ENCODE measurements at regions not wholly inside any gene's neighbourhood (a gene's known extent, or its start where the extent isn't known, plus 50 kb on each side); places are given as distances from the start of the nearest gene placed in this dataset.
"Not testable (repeated sequence)": the region's sequence is repeated elsewhere in the genome, so short reads cannot be mapped to it uniquely, and the experiment has no call there.

DNA sequence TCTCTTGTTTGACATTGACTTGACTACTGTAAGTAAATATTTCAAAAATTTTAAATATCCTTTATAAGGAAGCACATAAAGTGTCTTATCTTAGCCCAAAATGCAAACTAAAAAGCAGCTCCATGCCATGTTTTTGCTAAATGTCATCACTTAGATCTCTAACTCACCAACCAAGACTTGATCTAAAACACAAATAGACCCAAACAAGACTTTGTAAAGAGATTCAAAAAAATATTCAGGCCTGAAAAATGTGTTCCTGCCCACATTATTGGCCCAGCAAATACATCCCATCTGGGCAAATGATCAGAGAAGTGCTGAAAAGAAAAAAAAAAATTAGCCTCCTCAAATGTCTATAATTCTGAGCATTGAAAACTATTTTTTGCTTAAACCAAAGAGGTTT lies 187.6 kb downstream of the MREG start:
- Histone ChIP-seq H2AFZ (ENCODE audit: low read length) (no peak overlapping the region), H3K9me3 (ENCODE audit: low read length) (no peaks in the 10 kb centered on the region), H3K4me1 (ENCODE audit: insufficient read depth, low read length) (peaks cover 26% of the 10 kb centered on the region), H3K27ac (ENCODE audit: low read length) (no peak overlapping the region), H4K20me1 (ENCODE audit: low read length) (no peaks in the 10 kb centered on the region), H3K9me2 (replicated peaks; ENCODE audit: low read length) (no peaks in the 10 kb centered on the region), H3K9ac (ENCODE audit: low read length) (no peak overlapping the region), H3K27me3 (ENCODE audit: low read length) (no peaks in the 10 kb centered on the region), H3K4me2 (ENCODE audit: low read length) (no peak overlapping the region), H3F3A (ENCODE audit: low read length, unreplicated experiment) (no peaks in the 10 kb centered on the region), H3K4me3 (ENCODE audit: low read length) (no peak overlapping the region), H3K36me3 (ENCODE audit: low read depth, low read length) (no peaks in the 10 kb centered on the region), H3K79me2 (ENCODE audit: low read length) (no peaks in the 10 kb centered on the region)
- TF ChIP-seq EZH2 (IDR thresholded peaks at IDR 0.05; ENCODE audit: low read length, unreplicated experiment) = no peak
- TF ChIP-seq EZH2phosphoT487 (IDR thresholded peaks at IDR 0.05; ENCODE audit: borderline replicate concordance, low read length) = no peak
- TF ChIP-seq, protein P1, sequence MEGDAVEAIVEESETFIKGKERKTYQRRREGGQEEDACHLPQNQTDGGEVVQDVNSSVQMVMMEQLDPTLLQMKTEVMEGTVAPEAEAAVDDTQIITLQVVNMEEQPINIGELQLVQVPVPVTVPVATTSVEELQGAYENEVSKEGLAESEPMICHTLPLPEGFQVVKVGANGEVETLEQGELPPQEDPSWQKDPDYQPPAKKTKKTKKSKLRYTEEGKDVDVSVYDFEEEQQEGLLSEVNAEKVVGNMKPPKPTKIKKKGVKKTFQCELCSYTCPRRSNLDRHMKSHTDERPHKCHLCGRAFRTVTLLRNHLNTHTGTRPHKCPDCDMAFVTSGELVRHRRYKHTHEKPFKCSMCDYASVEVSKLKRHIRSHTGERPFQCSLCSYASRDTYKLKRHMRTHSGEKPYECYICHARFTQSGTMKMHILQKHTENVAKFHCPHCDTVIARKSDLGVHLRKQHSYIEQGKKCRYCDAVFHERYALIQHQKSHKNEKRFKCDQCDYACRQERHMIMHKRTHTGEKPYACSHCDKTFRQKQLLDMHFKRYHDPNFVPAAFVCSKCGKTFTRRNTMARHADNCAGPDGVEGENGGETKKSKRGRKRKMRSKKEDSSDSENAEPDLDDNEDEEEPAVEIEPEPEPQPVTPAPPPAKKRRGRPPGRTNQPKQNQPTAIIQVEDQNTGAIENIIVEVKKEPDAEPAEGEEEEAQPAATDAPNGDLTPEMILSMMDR (conservative IDR thresholded peaks at IDR 0.05; ENCODE audit: low read depth, low read length) = no peak
- DNase-seq (no peak), ATAC-seq (no peak)
- intact Hi-C loops (cut with micrococcal nuclease) = loop anchor here (5.0 kb wide), 3 partner anchors 73 to 288 kb away; no protein-coding TSS in a partner anchor
- ChIA-PET POLR2A (ENCODE audit: unreplicated experiment) (no interaction called here), CTCF (no interaction called here)
- no TSS peak for BruUV-seq (replicated peaks)

DNA sequence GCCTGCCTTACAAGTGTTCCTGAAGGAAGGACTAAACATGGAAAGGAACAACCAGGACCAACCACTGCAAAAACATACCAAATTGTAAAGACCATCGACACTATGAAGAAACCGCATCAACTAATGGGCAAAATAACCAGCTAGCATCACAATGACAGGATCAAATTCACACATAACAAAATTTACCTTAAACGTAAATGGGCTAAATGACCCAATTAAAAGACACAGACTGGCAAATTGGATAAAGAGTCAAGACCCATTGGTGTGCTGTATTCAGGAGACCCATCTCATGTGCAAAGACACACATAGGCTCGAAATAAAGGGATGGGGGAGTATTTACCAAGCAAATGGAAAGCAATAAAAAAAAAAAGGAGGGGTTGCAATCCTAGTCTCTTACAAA lies 192.1 kb downstream of the MREG start:
- H3K27me3 ChIP-seq (ENCODE audit: low read length); H3K4me1 ChIP-seq (ENCODE audit: insufficient read depth, low read length); H3K9me3 ChIP-seq (ENCODE audit: low read length); H3K79me2 ChIP-seq (ENCODE audit: low read length); BruUV-seq (replicated peaks); CTCF ChIA-PET; intact Hi-C loops (cut with micrococcal nuclease); DNase-seq; POLR2A ChIA-PET (ENCODE audit: unreplicated experiment); H3K9ac ChIP-seq (ENCODE audit: low read length); H3K4me2 ChIP-seq (ENCODE audit: low read length); H3K36me3 ChIP-seq (ENCODE audit: low read depth, low read length); H3F3A ChIP-seq (ENCODE audit: low read length, unreplicated experiment); H2AFZ ChIP-seq (ENCODE audit: low read length); H4K20me1 ChIP-seq (ENCODE audit: low read length); ATAC-seq; H3K9me2 ChIP-seq (replicated peaks; ENCODE audit: low read length); H3K27ac ChIP-seq (ENCODE audit: low read length); H3K4me3 ChIP-seq (ENCODE audit: low read length): not testable (repeated sequence)

GRCh38 chr2:215819713-215820112 lies 193.6 kb downstream of the MREG start:
- POLR2A ChIA-PET (ENCODE audit: unreplicated experiment); H3K79me2 ChIP-seq (ENCODE audit: low read length); H3K4me1 ChIP-seq (ENCODE audit: insufficient read depth, low read length); intact Hi-C loops (cut with micrococcal nuclease); H3K36me3 ChIP-seq (ENCODE audit: low read depth, low read length); H2AFZ ChIP-seq (ENCODE audit: low read length); H3K27ac ChIP-seq (ENCODE audit: low read length); H3F3A ChIP-seq (ENCODE audit: low read length, unreplicated experiment); H3K9me2 ChIP-seq (replicated peaks; ENCODE audit: low read length); H3K9ac ChIP-seq (ENCODE audit: low read length); H4K20me1 ChIP-seq (ENCODE audit: low read length); ATAC-seq; H3K4me3 ChIP-seq (ENCODE audit: low read length); H3K27me3 ChIP-seq (ENCODE audit: low read length); BruUV-seq (replicated peaks); H3K9me3 ChIP-seq (ENCODE audit: low read length); DNase-seq; H3K4me2 ChIP-seq (ENCODE audit: low read length); CTCF ChIA-PET: not testable (repeated sequence)

DNA sequence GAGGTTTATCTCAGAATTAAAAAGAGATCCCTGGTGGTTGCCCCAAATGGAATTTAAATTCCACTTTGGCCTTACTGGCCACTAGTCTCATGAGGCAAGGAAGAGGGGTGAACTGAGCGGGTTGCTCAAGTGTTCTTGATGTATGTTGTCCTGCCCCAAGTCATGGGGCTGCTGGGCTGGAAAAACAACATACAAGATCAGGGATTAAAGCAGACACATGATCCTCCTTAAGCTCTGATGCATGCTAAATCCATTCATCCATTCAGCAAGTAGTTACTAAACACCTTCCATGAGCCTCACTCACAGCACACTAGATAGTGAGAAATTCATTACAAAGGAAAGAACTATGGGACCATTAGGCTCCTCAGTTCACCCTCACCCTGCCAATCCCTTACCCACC lies 196.3 kb downstream of the MREG start:
- H3K27ac ChIP-seq (ENCODE audit: low read length) = no peak overlapping the region
- ChIA-PET CTCF (no interaction called here), POLR2A (ENCODE audit: unreplicated experiment) (no interaction called here)
- DNase-seq (no peak), ATAC-seq (no peak)
- no peak overlapping the region for H3K4me3 ChIP-seq (ENCODE audit: low read length)
- H3F3A ChIP-seq (ENCODE audit: low read length, unreplicated experiment) = no peaks in the 10 kb centered on the region
- no peaks in the 10 kb centered on the region for H4K20me1 ChIP-seq (ENCODE audit: low read length)
- H3K9me3 ChIP-seq (ENCODE audit: low read length) = no peaks in the 10 kb centered on the region
- BruUV-seq (replicated peaks) = no TSS peak
- intact Hi-C loops (cut with micrococcal nuclease) = no loop called here
- H3K4me1 ChIP-seq (ENCODE audit: insufficient read depth, low read length) = 0 out of 2 replicates have a peak, but pooled peaks cover 10% of the 10 kb centered on the region
- H2AFZ ChIP-seq (ENCODE audit: low read length) = no peak overlapping the region
- H3K9ac ChIP-seq (ENCODE audit: low read length) = no peak overlapping the region
- no peak overlapping the region for H3K4me2 ChIP-seq (ENCODE audit: low read length)
- H3K36me3 ChIP-seq (ENCODE audit: low read depth, low read length) = no peaks in the 10 kb centered on the region
- H3K79me2 ChIP-seq (ENCODE audit: low read length) = no peaks in the 10 kb centered on the region
- no peaks in the 10 kb centered on the region for H3K9me2 ChIP-seq (replicated peaks; ENCODE audit: low read length)
- H3K27me3 ChIP-seq (ENCODE audit: low read length) = no peaks in the 10 kb centered on the region
- TF ChIP-seq, protein P1 (conservative IDR thresholded peaks at IDR 0.05; ENCODE audit: low read depth, low read length) = no peak
- no peak for TF ChIP-seq EZH2phosphoT487 (IDR thresholded peaks at IDR 0.05; ENCODE audit: borderline replicate concordance, low read length)
- no peak for TF ChIP-seq EZH2 (IDR thresholded peaks at IDR 0.05; ENCODE audit: low read length, unreplicated experiment)
